Fibroblast of pulmonary artery (primary cell): ENCODE measurements at regions not wholly inside any gene's neighbourhood (a gene's known extent, or its start where the extent isn't known, plus 50 kb on each side); places are given as distances from the start of the nearest gene placed in this dataset.
"Not testable (repeated sequence)": the region's sequence is repeated elsewhere in the genome, so short reads cannot be mapped to it uniquely, and the experiment has no call there.

Source experiments
- DNase-seq: peaks from one replicate; pipeline ENCODE4 v3.0.0-alpha.2; 2010; ENCODE audit warnings: low read depth
- H3K4me3 ChIP-seq: replicated peaks from 2 replicates; pipeline ENCODE4 v1.5.1; 2011; ENCODE audit warnings: low read depth, mild to moderate bottlenecking, control low read depth, low read length, moderate library complexity
- CTCF ChIP-seq: IDR thresholded peaks from 2 replicates; pipeline ENCODE4 v1.5.1; 2011; ENCODE audit warnings: mild to moderate bottlenecking, control low read depth, low read length, inconsistent platforms; ENCODE audit errors: missing control alignments

- no peak for DNase-seq
- no peak overlapping the region for H3K4me3 ChIP-seq
- TF ChIP-seq CTCF = no peak
Observed at GRCh38 chr17:14736631-14737030, 435.8 kb downstream of the HS3ST3B1 start.

DNA sequence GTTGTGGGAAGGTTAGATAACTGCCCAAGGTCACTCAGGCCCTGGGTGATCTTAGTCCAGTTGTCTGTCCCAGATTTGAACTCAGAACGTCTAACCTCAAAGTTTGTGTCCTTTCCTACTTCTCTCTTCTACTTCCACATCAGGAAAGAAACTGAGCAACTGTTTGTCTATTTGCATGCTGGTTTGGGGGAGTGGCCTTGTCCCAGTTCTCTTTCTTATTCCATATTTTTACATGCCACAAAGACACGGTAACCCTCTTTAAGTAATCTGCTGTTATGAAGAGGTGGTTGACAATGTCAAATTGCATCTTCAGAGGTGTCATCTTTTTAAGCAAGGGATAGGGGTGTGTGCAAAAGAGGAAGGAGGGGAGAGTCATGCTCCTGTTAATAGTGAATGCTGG is 432.5 kb downstream of the HS3ST3B1 start:
- H3K4me3 ChIP-seq = no peak overlapping the region
- TF ChIP-seq CTCF = no peak
- DNase-seq = no peak

- no peak for TF ChIP-seq CTCF
- DNase-seq = no peak
- H3K4me3 ChIP-seq = no peak overlapping the region
Observed at GRCh38 chr17:14732211-14732610, 431.3 kb downstream of the HS3ST3B1 start.

- H3K4me3 ChIP-seq = no peak overlapping the region
- DNase-seq = no peak
- no peak for TF ChIP-seq CTCF
Observed at GRCh38 chr17:14731591-14731990, 430.7 kb downstream of the HS3ST3B1 start.

DNA sequence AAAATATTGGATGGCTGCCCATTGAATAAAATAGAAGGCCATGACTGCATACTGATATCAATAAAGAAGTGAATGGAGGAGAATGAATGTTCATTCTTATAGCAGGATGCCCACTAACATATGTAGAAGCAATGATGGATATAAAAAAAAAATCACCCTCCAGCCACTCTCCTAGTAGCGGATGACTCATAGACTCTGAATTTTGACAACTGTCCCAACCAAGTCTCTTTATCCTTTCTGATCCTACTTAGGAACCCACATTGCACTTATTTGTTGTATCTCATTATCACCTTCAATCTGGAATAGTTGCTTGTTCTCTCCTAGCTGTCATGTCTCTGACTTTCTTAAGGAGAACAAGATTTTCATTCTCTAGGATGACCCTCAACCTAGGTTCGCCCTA is 429.9 kb downstream of the HS3ST3B1 start:
- no peak for TF ChIP-seq CTCF
- no peak for DNase-seq
- H3K4me3 ChIP-seq = no peak overlapping the region

GRCh38 chr17:14725729-14726128 is 424.8 kb downstream of the HS3ST3B1 start:
- H3K4me3 ChIP-seq = no peak overlapping the region
- DNase-seq = no peak
- TF ChIP-seq CTCF = no peak

DNA sequence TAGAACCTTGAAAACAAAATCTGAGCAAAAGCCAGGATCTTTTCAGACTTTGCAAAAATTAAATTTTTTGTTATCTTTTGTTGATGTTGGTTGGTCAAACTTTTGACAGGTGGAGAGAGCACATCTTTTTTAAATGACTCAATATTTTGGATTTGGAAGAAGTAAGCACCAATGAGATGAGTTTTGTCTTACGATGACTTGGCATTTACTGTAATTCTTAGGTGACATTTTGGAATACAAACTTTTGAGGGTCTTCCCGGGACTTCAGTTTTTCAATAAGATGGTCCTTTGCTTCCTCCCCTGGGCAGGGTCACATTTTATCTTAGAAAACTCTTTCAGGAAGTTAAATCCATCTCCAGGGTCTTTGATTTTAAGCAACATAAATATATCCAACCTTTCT is 423.9 kb downstream of the HS3ST3B1 start:
- no peak for TF ChIP-seq CTCF
- DNase-seq = no peak
- no peak overlapping the region for H3K4me3 ChIP-seq

- DNase-seq, H3K4me3 ChIP-seq: not testable (repeated sequence)
Observed at GRCh38 chr17:14723349-14723748, 422.5 kb downstream of the HS3ST3B1 start.
